HG02981 (cell line): ENCODE measurements at regions not wholly inside any gene's neighbourhood (a gene's known extent, or its start where the extent isn't known, plus 50 kb on each side); places are given as distances from the start of the nearest gene placed in this dataset.

Experiments
- ATAC-seq: cut with Tn5 transposase; IDR thresholded peaks from one replicate; pipeline ENCODE4 v1.9.1; 2021; ENCODE audit warnings: mild to moderate bottlenecking, moderate library complexity; ENCODE audit not compliant: unreplicated experiment

GRCh38 chrX:16222151-16222550, 54.9 kb downstream of the MAGEB17 start:
- no peak for ATAC-seq

DNA sequence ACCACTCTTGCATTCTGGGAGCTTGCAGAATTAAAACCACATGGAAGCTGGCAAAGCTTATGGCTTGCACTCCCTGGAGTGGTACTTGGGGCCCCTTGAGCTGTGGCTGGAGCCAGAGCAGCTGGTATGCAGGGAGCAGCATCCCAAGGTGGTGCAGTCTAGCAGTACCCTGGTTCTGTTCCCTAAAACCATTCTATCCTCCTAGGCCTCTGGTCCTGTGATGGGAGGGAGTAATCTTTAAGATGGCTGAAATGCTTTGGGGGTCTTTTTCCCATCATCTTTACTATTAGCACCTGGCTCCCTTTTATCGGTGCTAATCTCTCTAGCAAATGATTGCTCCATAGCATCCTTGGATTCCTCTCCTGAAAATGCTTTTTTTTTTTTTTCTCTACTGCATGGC, 56.1 kb downstream of the MAGEB17 start:
- no peak for ATAC-seq

GRCh38 chrX:16239211-16239610, 71.9 kb downstream of the MAGEB17 start:
- ATAC-seq: peak; percentile 92

- no peak for ATAC-seq
Measured at GRCh38 chrX:16240231-16240905, 73.1 kb downstream of the MAGEB17 start.

DNA sequence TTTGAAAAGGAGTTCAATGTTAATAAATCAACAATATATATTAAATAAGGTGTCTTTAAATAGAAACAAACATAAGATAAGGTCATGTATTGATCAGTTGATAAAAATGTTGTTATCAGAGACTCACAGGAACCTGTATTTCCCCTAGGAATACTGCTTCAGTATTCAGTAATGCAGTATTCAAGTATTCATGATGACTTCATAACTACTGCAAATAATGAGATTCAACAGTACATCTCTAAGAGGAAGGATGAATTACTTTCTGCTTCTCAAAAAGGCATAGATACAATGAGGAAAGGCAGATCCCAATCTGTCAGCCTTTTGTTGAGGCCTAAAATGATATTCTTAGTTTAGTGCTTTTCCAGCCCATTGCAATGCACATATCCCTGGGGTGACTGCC, 73.7 kb downstream of the MAGEB17 start:
- no peak for ATAC-seq

GRCh38 chrX:16250296-16250695, 83.0 kb downstream of the MAGEB17 start:
- ATAC-seq: no peak

- no peak for ATAC-seq
Measured at GRCh38 chrX:16251782-16252181, 84.5 kb downstream of the MAGEB17 start.

- no peak for ATAC-seq
Measured at GRCh38 chrX:16258882-16259281, 91.6 kb downstream of the MAGEB17 start.

GRCh38 chrX:16267431-16267830, 100.2 kb downstream of the MAGEB17 start:
- ATAC-seq: no peak

GRCh38 chrX:16268206-16268605, 100.9 kb downstream of the MAGEB17 start:
- no peak for ATAC-seq

DNA sequence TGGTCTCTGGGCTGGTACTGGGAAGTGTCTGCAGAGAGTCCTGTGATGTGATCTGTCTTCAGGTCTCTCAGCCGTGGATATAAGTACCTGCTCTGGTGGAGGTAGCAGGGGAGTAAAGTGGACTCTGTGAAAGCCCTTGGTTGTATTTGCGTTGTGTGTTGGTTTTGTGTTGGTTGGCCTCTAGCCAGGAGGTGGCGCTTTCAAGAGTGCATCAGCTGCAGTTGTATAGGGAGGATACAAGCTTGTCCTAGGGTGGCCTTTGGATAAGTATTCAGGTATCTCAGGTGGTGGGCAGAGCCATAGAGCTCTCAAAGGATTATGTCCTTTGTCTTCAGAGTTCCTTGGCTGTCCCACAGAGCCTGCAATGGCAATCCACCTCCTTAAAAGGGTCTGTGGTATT, 111.6 kb downstream of the MAGEB17 start:
- no peak for ATAC-seq

- no peak for ATAC-seq
Measured at GRCh38 chrX:16282209-16282608, 114.9 kb downstream of the MAGEB17 start.

DNA sequence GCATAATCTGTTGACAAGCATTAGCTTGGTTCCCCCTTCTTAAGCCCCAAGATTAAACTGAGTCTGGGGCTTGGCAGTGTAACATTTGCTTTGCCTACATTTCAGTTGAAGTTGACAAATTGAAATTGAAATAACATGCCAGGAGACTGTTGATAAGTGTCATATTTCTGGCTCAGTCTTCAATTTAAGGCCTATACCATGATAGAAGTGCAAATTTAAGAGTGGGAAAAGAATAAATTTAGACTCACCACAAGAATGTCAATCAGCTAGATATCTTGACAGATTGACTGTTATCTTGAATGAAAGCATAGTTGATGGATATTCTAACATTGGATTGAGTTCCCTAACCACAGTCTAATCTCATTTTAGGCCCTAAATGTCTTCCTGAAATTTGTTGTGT, 117.6 kb downstream of the MAGEB17 start:
- no peak for ATAC-seq

- ATAC-seq: no peak
Measured at GRCh38 chrX:16290997-16291396, 123.7 kb downstream of the MAGEB17 start.

- no peak for ATAC-seq
Measured at GRCh38 chrX:16300831-16301230, 133.6 kb downstream of the MAGEB17 start.

DNA sequence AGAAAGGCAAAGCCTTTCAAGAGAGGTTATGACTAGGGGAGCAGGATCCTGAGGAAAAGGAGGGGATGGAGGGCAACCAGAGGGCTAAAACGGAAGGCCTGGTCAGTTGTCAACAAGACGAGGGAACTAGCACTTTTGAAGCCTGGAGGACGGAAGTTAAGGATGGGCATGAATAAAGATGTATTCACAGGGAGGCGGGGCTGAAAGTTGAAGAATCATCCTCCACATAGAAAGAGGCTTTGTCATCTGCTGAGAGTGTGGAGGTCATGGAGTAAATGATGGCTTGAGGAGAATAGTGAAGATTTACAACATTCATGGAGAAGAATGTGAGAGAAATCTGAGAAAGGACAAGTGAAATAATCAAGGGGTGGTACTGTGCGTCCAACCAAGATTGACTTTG, 137.5 kb downstream of the MAGEB17 start:
- no peak for ATAC-seq

DNA sequence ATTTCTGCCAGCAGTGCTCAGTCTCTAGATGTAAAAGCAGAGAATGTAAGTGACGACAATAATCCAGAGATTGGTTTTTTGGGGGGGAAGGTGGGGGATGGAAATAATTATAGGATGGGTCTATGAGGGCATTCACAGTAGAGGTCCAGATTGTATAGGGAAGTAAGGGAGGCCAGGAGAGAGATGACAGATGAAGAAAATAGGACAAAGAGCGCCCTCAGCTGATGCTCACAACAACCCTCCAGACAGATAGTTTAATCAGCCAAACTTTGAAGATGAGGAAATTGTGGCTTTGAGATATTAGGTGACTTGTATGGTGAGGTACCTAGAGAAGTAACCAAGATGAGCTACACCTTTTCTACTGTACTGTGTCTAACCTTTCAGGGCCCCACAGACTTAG, 137.9 kb downstream of the MAGEB17 start:
- ATAC-seq: no peak

- no peak for ATAC-seq
Measured at GRCh38 chrX:16307950-16308349, 140.7 kb downstream of the MAGEB17 start.

GRCh38 chrX:16308773-16309172, 141.5 kb downstream of the MAGEB17 start:
- no peak for ATAC-seq

GRCh38 chrX:16310326-16310725, 143.0 kb downstream of the MAGEB17 start:
- no peak for ATAC-seq

- ATAC-seq: no peak
Measured at GRCh38 chrX:16311671-16312070, 144.4 kb downstream of the MAGEB17 start.

DNA sequence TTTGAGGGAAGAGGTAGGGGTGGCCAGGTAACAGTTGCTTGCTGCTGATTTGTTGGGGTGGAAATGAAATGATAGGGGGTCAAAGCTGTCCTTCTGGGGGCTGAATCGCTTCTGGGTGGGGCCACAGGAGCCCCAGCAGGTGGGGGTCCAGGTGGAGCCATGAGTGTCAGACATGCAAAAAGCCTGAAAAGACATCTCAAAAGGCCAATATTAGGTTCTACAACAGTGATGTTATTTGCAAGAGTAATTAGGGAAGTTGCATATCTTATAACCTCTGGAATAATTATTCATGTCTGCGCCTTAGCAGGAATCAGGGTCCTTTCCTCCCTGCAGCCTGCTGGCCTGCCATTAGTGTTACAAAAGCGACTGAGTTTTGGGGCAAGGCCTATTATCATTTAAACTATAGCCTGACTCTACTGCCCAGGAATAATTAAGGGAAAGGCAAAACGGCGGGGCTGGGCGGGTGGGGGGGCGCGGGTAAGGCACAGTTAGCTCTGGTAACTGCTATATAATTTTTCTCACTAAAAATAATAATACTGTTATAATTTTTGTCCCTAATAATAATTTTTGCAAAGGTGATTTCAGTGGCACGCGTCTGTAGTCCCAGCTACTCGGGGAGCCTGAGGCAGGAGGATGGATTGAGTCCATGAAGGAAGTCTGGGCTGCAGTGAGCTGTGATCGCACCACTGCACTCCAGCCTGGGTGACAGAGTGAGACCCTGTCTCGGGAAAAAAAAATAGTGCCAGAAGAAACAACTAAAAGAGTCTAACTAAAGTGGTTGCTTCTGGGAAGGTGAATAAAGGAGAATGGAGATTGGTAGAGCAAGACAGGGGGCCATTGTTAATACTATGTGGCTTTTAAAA, 145.7 kb downstream of the MAGEB17 start:
- ATAC-seq: no peak
